ENCODE measurements at regions not wholly inside any gene's neighbourhood (a gene's known extent, or its start where the extent isn't known, plus 50 kb on each side); places are given as distances from the start of the nearest gene placed in this dataset.

DNA sequence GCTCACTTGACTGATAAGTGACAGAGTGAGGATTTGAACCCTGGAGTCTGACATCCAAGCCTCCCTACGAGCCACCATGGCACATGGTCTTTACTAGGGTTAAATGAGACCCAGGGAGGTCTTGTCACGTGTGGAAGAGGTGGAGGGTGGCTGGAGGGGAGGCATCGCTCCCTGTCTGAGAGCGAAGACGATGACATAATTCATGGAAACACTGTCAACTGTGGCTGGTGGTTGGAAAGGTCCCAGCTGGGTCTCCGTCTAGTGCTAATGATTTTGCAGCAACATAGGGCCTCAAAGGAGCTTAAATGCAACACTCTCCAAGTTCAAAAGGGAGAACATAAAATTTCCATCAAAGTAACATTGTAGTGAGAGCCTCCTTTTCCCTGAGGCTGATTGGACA is 99.9 kb upstream of the BAIAP2L1 start:
- H3K9me2 ChIP-seq (ENCODE audit: insufficient read depth): no peaks in the 10 kb centered on the region
- DNase-seq: no peak
- no TSS peak for BruUV-seq (replicated peaks)
- CTCF ChIA-PET: no interaction called here
- H3K4me1 ChIP-seq (replicated peaks; ENCODE audit: insufficient read depth): no peaks in the 10 kb centered on the region
- H3K9me3 ChIP-seq (ENCODE audit: insufficient read depth, low read depth): 0 out of 2 replicates have a peak, but pooled peaks cover 5% of the 10 kb centered on the region
- TF ChIP-seq, protein P1, sequence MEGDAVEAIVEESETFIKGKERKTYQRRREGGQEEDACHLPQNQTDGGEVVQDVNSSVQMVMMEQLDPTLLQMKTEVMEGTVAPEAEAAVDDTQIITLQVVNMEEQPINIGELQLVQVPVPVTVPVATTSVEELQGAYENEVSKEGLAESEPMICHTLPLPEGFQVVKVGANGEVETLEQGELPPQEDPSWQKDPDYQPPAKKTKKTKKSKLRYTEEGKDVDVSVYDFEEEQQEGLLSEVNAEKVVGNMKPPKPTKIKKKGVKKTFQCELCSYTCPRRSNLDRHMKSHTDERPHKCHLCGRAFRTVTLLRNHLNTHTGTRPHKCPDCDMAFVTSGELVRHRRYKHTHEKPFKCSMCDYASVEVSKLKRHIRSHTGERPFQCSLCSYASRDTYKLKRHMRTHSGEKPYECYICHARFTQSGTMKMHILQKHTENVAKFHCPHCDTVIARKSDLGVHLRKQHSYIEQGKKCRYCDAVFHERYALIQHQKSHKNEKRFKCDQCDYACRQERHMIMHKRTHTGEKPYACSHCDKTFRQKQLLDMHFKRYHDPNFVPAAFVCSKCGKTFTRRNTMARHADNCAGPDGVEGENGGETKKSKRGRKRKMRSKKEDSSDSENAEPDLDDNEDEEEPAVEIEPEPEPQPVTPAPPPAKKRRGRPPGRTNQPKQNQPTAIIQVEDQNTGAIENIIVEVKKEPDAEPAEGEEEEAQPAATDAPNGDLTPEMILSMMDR (conservative IDR thresholded peaks at IDR 0.05): no peak
- TF ChIP-seq EZH2 (IDR thresholded peaks at IDR 0.05; ENCODE audit: low read depth): no peak
- H3K4me3 ChIP-seq: no peak overlapping the region
- H3F3A ChIP-seq (ENCODE audit: insufficient read depth, low read depth): no peaks in the 10 kb centered on the region
- intact Hi-C loops (cut with micrococcal nuclease; ENCODE audit: unreplicated experiment): no loop called here
- no peaks in the 10 kb centered on the region for H3K79me2 ChIP-seq (ENCODE audit: low read depth)
- no peaks in the 10 kb centered on the region for H3K36me3 ChIP-seq (ENCODE audit: low read depth)
- H3K27me3 ChIP-seq (ENCODE audit: insufficient read depth, low read depth): peaks cover 42% of the 10 kb centered on the region
- no peak overlapping the region for H2AFZ ChIP-seq
- no peaks in the 10 kb centered on the region for H4K20me1 ChIP-seq (ENCODE audit: insufficient read depth)
- H3K27ac ChIP-seq: no peak overlapping the region
- POLR2A ChIA-PET (ENCODE audit: unreplicated experiment): no interaction called here
- H3K4me2 ChIP-seq: no peak overlapping the region

DNA sequence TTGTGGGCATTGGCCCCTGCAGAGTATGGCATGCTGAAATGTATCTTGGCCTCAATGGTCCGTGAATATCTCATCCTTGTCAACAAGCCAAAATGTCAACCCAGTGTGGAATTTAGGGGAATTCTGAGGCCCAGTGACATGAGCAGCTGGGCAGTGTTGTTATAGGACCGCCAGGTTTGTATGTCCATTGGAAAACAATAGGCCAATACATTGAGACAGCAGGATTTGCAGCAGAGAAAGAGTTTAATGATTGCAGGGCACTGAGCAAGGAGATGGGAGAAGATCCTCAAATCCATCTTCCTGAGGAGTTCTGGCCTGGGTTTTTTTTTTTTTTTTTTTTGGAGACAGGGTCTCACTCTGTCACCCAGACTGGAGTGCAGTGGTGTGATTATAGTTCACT is 95.7 kb upstream of the BAIAP2L1 start:
- POLR2A ChIA-PET (ENCODE audit: unreplicated experiment): no interaction called here
- TF ChIP-seq EZH2 (IDR thresholded peaks at IDR 0.05; ENCODE audit: low read depth): no peak
- TF ChIP-seq, protein P1 (conservative IDR thresholded peaks at IDR 0.05): no peak
- no peak overlapping the region for H3K4me2 ChIP-seq
- no TSS peak for BruUV-seq (replicated peaks)
- H3K9me2 ChIP-seq (ENCODE audit: insufficient read depth): no peaks in the 10 kb centered on the region
- no peak overlapping the region for H3K4me3 ChIP-seq
- no peaks in the 10 kb centered on the region for H3K79me2 ChIP-seq (ENCODE audit: low read depth)
- no peaks in the 10 kb centered on the region for H3K36me3 ChIP-seq (ENCODE audit: low read depth)
- H3K9me3 ChIP-seq (ENCODE audit: insufficient read depth, low read depth): 0 out of 2 replicates have a peak, but pooled peaks cover 5% of the 10 kb centered on the region
- no peak overlapping the region for H3K27ac ChIP-seq
- no peak overlapping the region for H2AFZ ChIP-seq
- H3K4me1 ChIP-seq (replicated peaks; ENCODE audit: insufficient read depth): no peaks in the 10 kb centered on the region
- peaks cover 38% of the 10 kb centered on the region for H3K27me3 ChIP-seq (ENCODE audit: insufficient read depth, low read depth)
- DNase-seq: no peak
- CTCF ChIA-PET: no interaction called here
- intact Hi-C loops (cut with micrococcal nuclease; ENCODE audit: unreplicated experiment): no loop called here
- no peaks in the 10 kb centered on the region for H4K20me1 ChIP-seq (ENCODE audit: insufficient read depth)
- H3F3A ChIP-seq (ENCODE audit: insufficient read depth, low read depth): no peaks in the 10 kb centered on the region

DNA sequence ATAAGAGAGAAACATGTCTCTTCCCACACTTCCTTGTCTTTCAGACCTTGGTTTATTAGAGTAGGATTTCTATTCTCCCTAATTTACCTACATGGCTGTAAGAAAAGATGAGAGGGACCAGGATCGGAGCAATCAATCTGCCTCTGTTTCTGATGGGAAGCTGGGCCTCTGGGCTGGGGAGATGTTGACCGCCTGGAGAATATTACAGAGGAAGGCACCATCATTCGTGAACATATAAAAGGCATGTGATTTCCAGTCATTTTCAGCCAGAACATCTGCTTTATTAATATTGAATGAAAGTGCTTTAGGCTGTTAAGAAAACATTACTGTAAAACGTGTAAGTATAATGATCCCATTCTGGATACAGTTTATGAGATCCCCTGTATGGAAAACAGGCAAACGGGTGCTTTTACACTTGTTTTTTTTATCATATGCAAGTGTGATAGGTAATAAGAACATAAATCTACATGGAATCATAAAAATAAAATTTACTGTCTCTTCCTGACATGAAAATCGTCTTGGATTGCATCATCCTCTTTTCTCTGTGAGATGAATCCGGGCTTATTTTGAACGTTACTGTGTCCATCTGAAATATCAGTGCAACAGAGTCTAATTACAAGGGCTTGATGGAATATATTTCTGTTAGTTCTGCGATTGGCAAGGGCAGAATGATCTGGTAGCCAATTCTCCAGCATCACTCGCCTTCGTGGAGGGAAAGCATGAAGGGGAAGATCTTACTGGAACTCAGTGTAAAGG is 94.5 kb upstream of the BAIAP2L1 start:
- 0 out of 2 replicates have a peak, but pooled peaks cover 5% of the 10 kb centered on the region for H3K9me3 ChIP-seq (ENCODE audit: insufficient read depth, low read depth)
- BruUV-seq (replicated peaks): no TSS peak
- no peaks in the 10 kb centered on the region for H3K36me3 ChIP-seq (ENCODE audit: low read depth)
- no peak overlapping the region for H3K4me3 ChIP-seq
- no peaks in the 10 kb centered on the region for H4K20me1 ChIP-seq (ENCODE audit: insufficient read depth)
- ChIA-PET CTCF (no interaction called here), POLR2A (ENCODE audit: unreplicated experiment) (no interaction called here)
- peaks cover 50% of the 10 kb centered on the region for H3K27me3 ChIP-seq (ENCODE audit: insufficient read depth, low read depth)
- intact Hi-C loops (cut with micrococcal nuclease; ENCODE audit: unreplicated experiment): no loop called here
- no peak overlapping the region for H3K27ac ChIP-seq
- H3F3A ChIP-seq (ENCODE audit: insufficient read depth, low read depth): no peaks in the 10 kb centered on the region
- H3K4me2 ChIP-seq: no peak overlapping the region
- TF ChIP-seq EZH2 (IDR thresholded peaks at IDR 0.05; ENCODE audit: low read depth): no peak
- TF ChIP-seq, protein P1 (conservative IDR thresholded peaks at IDR 0.05): no peak
- H3K79me2 ChIP-seq (ENCODE audit: low read depth): no peaks in the 10 kb centered on the region
- H3K9me2 ChIP-seq (ENCODE audit: insufficient read depth): no peaks in the 10 kb centered on the region
- H3K4me1 ChIP-seq (replicated peaks; ENCODE audit: insufficient read depth): no peaks in the 10 kb centered on the region
- H2AFZ ChIP-seq: no peak overlapping the region
- DNase-seq: no peak
